Smooth muscle cell (in vitro differentiated cells): ENCODE measurements at regions not wholly inside any gene's neighbourhood (a gene's known extent, or its start where the extent isn't known, plus 50 kb on each side); places are given as distances from the start of the nearest gene placed in this dataset.

Experiments used
- DNase-seq: peaks from one replicate; lab custom pipeline; 2025; ENCODE audit not compliant: unreplicated experiment; lab: John Stamatoyannopoulos, UW
- H2AFZ ChIP-seq: fragments of 200-600 bp; sonication (generic); 2 replicates; pipeline ENCODE4 v1.6.0; 2016; ENCODE audit warnings: antibody characterized with exemption, low read depth, mild to moderate bottlenecking
- H3F3A ChIP-seq: fragments of 200-600 bp; sonication (generic); 2 replicates; pipeline ENCODE4 v1.6.0; 2017; ENCODE audit warnings: antibody characterized with exemption, low read depth
- H3K27ac ChIP-seq: fragments of 200-600 bp; sonication (generic); 2 replicates; pipeline ENCODE4 v1.5.1; 2016; ENCODE audit warnings: low read depth, mild to moderate bottlenecking
- H3K27me3 ChIP-seq: fragments of 200-600 bp; sonication (generic); 2 replicates; pipeline ENCODE4 v1.6.1; 2016; ENCODE audit warnings: low read depth, mild to moderate bottlenecking
- H3K36me3 ChIP-seq: fragments of 200-600 bp; sonication (generic); 2 replicates; pipeline ENCODE4 v1.5.1; 2016; ENCODE audit warnings: low read depth
- H3K4me1 ChIP-seq: fragments of 200-600 bp; sonication (generic); 2 replicates; pipeline ENCODE4 v1.5.1; 2016; ENCODE audit warnings: low read depth
- H3K4me2 ChIP-seq: fragments of 200-600 bp; sonication (generic); 2 replicates; pipeline ENCODE4 v1.6.0; 2016; ENCODE audit warnings: mild to moderate bottlenecking
- H3K4me3 ChIP-seq: fragments of 200-600 bp; sonication (generic); 2 replicates; pipeline ENCODE4 v1.5.1; 2016; ENCODE audit warnings: mild to moderate bottlenecking
- H3K79me2 ChIP-seq: fragments of 200-600 bp; sonication (generic); 2 replicates; pipeline ENCODE4 v1.6.0; 2016; ENCODE audit warnings: low read depth, mild to moderate bottlenecking
- H3K9ac ChIP-seq: fragments of 200-600 bp; sonication (generic); 2 replicates; pipeline ENCODE4 v1.6.0; 2016; ENCODE audit warnings: low read depth
- H3K9me3 ChIP-seq: fragments of 200-600 bp; sonication (generic); replicated peaks from 2 replicates; pipeline ENCODE4 v1.5.1; 2016; ENCODE audit warnings: low read depth
- H4K20me1 ChIP-seq: fragments of 200-600 bp; sonication (generic); 2 replicates; pipeline ENCODE4 v1.6.0; 2016; ENCODE audit warnings: low read depth
- CTCF ChIP-seq: fragments of 200-600 bp; sonication (generic); IDR thresholded peaks from 2 replicates; pipeline ENCODE4 v1.5.1; 2017; ENCODE audit warnings: borderline replicate concordance, mild to moderate bottlenecking, antibody characterized with exemption; ENCODE audit not compliant: insufficient read depth, poor library complexity, severe bottlenecking
- WGBS: methylation state at CpG from one replicate; pipeline ENCODE4 v1.1.7; 2016; ENCODE audit warnings: low lambda C conversion rate; 5-methylcytosine and 5-hydroxymethylcytosine counted together

GRCh38 chr18:46297124-46297523 lies 192.9 kb downstream of the HAUS1 start:
- no peak overlapping the region for H3K27ac ChIP-seq
- H3K9ac ChIP-seq, result no peak overlapping the region
- H3K9me3 ChIP-seq, result no peaks in the 10 kb centered on the region
- H3K79me2 ChIP-seq, result no peaks in the 10 kb centered on the region
- no peaks in the 10 kb centered on the region for H3K36me3 ChIP-seq
- DNase-seq, result no peak
- no peak overlapping the region for H3K4me2 ChIP-seq
- no peak overlapping the region for H3K4me3 ChIP-seq
- H2AFZ ChIP-seq, result no peak overlapping the region
- no peaks in the 10 kb centered on the region for H3F3A ChIP-seq
- 85% methylated on average over 1 of the region's 1 CpG for WGBS
- no peaks in the 10 kb centered on the region for H3K4me1 ChIP-seq
- H3K27me3 ChIP-seq, result peaks cover 10% of the 10 kb centered on the region
- no peaks in the 10 kb centered on the region for H4K20me1 ChIP-seq
- no peak for TF ChIP-seq CTCF

DNA sequence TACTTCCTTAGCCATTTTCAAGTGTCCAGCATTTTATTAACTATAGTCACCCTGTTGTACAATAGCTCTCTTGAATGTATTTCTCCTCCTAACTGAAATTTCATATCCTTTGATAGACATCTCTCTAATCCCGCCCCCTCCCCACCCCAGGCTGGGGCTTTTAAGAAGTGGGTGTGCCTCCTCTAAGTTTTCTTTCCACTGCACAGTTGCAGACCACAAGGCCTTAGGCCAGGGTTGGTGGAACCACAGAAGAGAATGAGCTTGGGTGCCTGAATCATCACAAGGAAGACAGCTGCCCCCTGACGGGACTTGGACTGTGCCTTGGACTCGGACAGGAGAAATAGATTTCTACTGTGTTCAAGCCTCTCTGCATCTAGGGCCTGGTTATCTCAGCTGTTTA lies 193.4 kb downstream of the HAUS1 start:
- Histone ChIP-seq H2AFZ (no peak overlapping the region), H3F3A (no peaks in the 10 kb centered on the region), H3K79me2 (no peaks in the 10 kb centered on the region)

DNA sequence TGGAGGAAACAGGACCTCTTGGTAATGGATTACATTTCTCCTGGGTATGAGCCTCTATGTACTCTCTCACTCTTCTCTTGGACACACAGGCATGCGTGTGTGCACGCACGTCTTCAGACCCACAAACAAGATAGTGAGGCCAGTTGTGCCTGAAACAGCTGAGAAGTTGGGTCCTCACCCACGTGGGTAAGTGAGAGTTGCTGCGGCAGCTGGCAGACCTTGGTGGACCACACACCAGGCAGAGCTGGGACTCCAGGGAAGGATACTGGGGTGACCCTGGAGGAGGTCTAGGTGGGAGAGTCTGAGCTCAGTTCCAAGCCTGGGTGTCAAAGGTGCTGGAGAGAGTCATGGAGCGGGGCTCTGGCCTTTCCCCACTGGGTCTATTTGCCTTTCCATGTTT lies 194.3 kb downstream of the HAUS1 start:
- no peak overlapping the region for H3K4me2 ChIP-seq
- no peaks in the 10 kb centered on the region for H3K79me2 ChIP-seq
- 90% methylated on average over 6 of the region's 6 CpGs for WGBS
- H3K27me3 ChIP-seq, result peaks cover 10% of the 10 kb centered on the region
- H3F3A ChIP-seq, result no peaks in the 10 kb centered on the region
- H3K36me3 ChIP-seq, result no peaks in the 10 kb centered on the region
- no peak for TF ChIP-seq CTCF
- no peak overlapping the region for H3K27ac ChIP-seq
- H3K9ac ChIP-seq, result no peak overlapping the region
- H3K4me3 ChIP-seq, result no peak overlapping the region
- no peak overlapping the region for H2AFZ ChIP-seq
- no peaks in the 10 kb centered on the region for H3K9me3 ChIP-seq
- no peaks in the 10 kb centered on the region for H3K4me1 ChIP-seq
- H4K20me1 ChIP-seq, result no peaks in the 10 kb centered on the region
- no peak for DNase-seq

More for the DNA sequence above, 193.4 kb downstream of the HAUS1 start:
- H3K9ac ChIP-seq, result no peak overlapping the region
- no peak overlapping the region for H3K4me2 ChIP-seq
- 77% methylated on average over 3 of the region's 3 CpGs for whole genome bisulfite sequencing
- TF ChIP-seq CTCF, result no peak
- H3K27me3 ChIP-seq, result peaks cover 10% of the 10 kb centered on the region
- H3K36me3 ChIP-seq, result no peaks in the 10 kb centered on the region
- no peak for DNase-seq
- H3K9me3 ChIP-seq, result no peaks in the 10 kb centered on the region
- no peaks in the 10 kb centered on the region for H3K4me1 ChIP-seq
- H4K20me1 ChIP-seq, result no peaks in the 10 kb centered on the region
- H3K27ac ChIP-seq, result no peak overlapping the region
- H3K4me3 ChIP-seq, result no peak overlapping the region

DNA sequence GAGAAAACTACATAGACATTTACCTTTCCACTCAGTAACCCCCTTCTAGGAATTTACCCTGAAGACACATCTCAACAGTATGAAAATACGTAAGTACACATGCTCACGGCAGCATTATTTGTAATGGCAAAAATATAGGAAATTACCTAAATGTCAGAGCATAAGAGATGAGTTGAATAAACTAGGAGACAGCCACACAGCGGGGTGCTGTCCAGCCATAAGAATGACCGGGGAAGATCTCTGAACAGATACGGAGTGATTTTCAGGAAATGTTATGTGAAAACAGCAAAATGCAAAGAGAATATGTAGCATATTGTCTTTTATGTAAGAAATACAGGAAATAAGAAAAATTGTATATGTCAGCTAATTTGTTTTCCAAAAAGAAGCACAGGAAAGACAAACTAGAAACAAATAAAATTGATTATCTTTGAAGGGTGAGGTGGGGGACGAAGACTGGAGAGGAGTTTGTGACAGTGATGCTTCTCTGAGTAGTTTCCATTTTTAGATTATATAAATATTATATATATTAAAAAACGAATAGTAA lies 195.4 kb downstream of the HAUS1 start:
- Histone ChIP-seq H2AFZ (no peak overlapping the region), H3F3A (no peaks in the 10 kb centered on the region), H3K4me2 (no peak overlapping the region), H3K4me3 (no peak overlapping the region), H3K79me2 (no peaks in the 10 kb centered on the region), H4K20me1 (no peaks in the 10 kb centered on the region), H3K4me1 (no peaks in the 10 kb centered on the region), H3K36me3 (no peaks in the 10 kb centered on the region), H3K9ac (no peak overlapping the region), H3K27ac (no peak overlapping the region), H3K27me3 (peaks cover 10% of the 10 kb centered on the region), H3K9me3 (no peaks in the 10 kb centered on the region)
- no peak for TF ChIP-seq CTCF
- DNase-seq, result no peak
- 88% methylated on average over 7 of the region's 7 CpGs for WGBS
